Chondrocyte (in vitro differentiated cells): ENCODE measurements at regions not wholly inside any gene's neighbourhood (a gene's known extent, or its start where the extent isn't known, plus 50 kb on each side); places are given as distances from the start of the nearest gene placed in this dataset.

ENCODE experiments used
- DNase-seq: peaks from one replicate; pipeline ENCODE4 v3.0.0; 2021; ENCODE audit warnings: mixed read lengths, low spot score
- H3K27ac Mint-ChIP-seq: one replicate; pipeline ENCODE4 v1.8.0; 2021; ENCODE audit warnings: mild to moderate bottlenecking, moderate library complexity, mixed read lengths; ENCODE audit not compliant: unreplicated experiment
- H3K27me3 Mint-ChIP-seq: 2 replicates; pipeline ENCODE4 v1.8.0; 2021; ENCODE audit warnings: low read depth, mixed read lengths
- H3K36me3 Mint-ChIP-seq: 2 replicates; pipeline ENCODE4 v1.8.0; 2021; ENCODE audit warnings: low read depth, mixed read lengths
- H3K4me1 Mint-ChIP-seq: 2 replicates; pipeline ENCODE4 v1.8.0; 2021; ENCODE audit warnings: low read depth, mild to moderate bottlenecking, mixed read lengths
- H3K4me3 Mint-ChIP-seq: one replicate; pipeline ENCODE4 v1.8.0; 2021; ENCODE audit warnings: mild to moderate bottlenecking, moderate library complexity, mixed read lengths; ENCODE audit not compliant: unreplicated experiment
- H3K9me3 Mint-ChIP-seq: 2 replicates; pipeline ENCODE4 v1.8.0; 2021; ENCODE audit warnings: low read depth, mixed read lengths
- CTCF ChIP-seq: fragments of 200-600 bp; sonication (generic); IDR thresholded peaks from 2 replicates; pipeline ENCODE4 v1.5.0; 2021; ENCODE audit warnings: antibody characterized with exemption, mild to moderate bottlenecking, moderate library complexity

DNA sequence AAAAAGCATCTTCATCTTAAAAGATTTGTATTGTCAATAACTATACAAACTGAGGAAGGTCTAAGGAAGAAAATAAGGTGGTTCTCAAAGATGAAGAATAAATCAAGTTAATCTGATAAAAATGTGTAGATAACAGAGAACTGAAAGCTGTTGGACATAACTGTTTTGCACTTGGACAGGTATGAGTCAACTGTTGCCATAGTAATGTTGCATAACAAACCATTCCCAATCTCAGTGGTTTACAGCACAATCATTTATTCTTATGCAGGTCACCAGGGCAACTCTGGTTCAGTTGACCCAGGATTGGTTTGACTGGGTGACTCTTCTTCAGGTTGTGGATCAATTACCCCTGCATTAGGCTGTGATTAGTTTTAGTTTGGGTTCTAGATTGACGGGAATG lies 2197.7 kb downstream of the ARAP2 start:
- Mint-ChIP-seq H3K36me3 (no peaks in the 10 kb centered on the region), H3K9me3 (no peaks in the 10 kb centered on the region), H3K4me3 (no peak overlapping the region), H3K27ac (no peak overlapping the region), H3K27me3 (no peaks in the 10 kb centered on the region), H3K4me1 (no peaks in the 10 kb centered on the region)
- TF ChIP-seq CTCF: no peak
- no peak for DNase-seq

DNA sequence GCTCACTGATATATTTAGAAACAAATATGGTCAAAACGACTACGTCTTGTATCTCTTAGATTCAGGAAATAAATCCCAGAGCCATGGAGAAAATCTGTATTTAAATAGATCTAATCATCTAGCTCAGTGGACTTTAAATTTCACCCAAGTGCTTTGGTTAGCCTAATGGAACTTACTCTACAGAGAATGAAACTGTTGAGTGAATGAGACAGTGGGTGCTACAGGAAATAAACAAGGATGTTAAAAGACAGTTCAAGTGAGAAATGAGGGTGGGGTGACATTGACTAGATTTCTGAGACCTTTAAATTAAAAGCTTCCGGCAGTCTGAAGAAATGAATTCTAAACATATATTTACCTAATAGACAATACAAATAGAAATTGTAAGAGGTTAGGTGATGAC lies 2197.0 kb downstream of the ARAP2 start:
- DNase-seq: no peak
- Mint-ChIP-seq H3K27me3 (no peaks in the 10 kb centered on the region), H3K9me3 (no peaks in the 10 kb centered on the region), H3K27ac (no peak overlapping the region), H3K4me3 (no peak overlapping the region), H3K4me1 (no peaks in the 10 kb centered on the region), H3K36me3 (no peaks in the 10 kb centered on the region)
- TF ChIP-seq CTCF: no peak

DNA sequence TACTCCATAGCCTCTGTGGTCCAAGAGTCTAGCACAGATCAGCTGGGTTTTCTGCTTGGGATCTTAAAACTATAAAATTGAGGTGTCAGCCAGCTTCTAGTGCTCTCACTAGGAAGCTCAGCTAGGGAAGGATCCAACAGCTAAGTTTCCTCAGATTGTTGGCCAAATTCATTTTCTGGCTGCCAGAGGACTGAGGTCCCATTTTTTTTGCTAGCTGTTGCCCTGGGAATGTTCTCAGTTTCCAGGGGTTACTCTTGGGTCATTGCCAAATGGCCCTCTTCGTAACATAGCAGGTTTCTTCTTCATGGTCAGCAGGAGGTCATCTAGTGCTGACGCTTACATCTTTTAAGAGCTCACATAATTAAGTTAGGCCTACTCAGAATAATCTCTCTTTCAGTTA lies 2178.2 kb downstream of the ARAP2 start:
- Mint-ChIP-seq H3K27ac (no peak overlapping the region), H3K27me3 (no peaks in the 10 kb centered on the region), H3K36me3 (no peaks in the 10 kb centered on the region), H3K4me1 (no peaks in the 10 kb centered on the region), H3K4me3 (no peak overlapping the region), H3K9me3 (no peaks in the 10 kb centered on the region)
- no peak for TF ChIP-seq CTCF
- no peak for DNase-seq

GRCh38 chr4:34091451-34091850 lies 2152.9 kb downstream of the ARAP2 start:
- peaks cover 3% of the 10 kb centered on the region for H3K4me1 Mint-ChIP-seq

GRCh38 chr4:34094114-34094513 lies 2150.2 kb downstream of the ARAP2 start:
- TF ChIP-seq CTCF: no peak
- Mint-ChIP-seq H3K4me1 (peaks cover 3% of the 10 kb centered on the region), H3K36me3 (no peaks in the 10 kb centered on the region), H3K4me3 (no peak overlapping the region), H3K9me3 (peaks cover 5% of the 10 kb centered on the region), H3K27me3 (peaks cover 3% of the 10 kb centered on the region), H3K27ac (no peak overlapping the region)
- DNase-seq: no peak

More at GRCh38 chr4:34091451-34091850, 2152.9 kb downstream of the ARAP2 start:
- Mint-ChIP-seq H3K36me3 (no peaks in the 10 kb centered on the region), H3K9me3 (peaks cover 8% of the 10 kb centered on the region), H3K27ac (no peak overlapping the region), H3K4me3 (no peak overlapping the region), H3K27me3 (no peaks in the 10 kb centered on the region)
- no peak for DNase-seq
- TF ChIP-seq CTCF: no peak
